ENCODE measurements at regions not wholly inside any gene's neighbourhood (a gene's known extent, or its start where the extent isn't known, plus 50 kb on each side); places are given as distances from the start of the nearest gene placed in this dataset.
A peak's percentile ranks its signal among the peaks of the same experiment; 100 is the strongest.
"Not testable (repeated sequence)": the region's sequence is repeated elsewhere in the genome, so short reads cannot be mapped to it uniquely, and the experiment has no call there.

- no peak for DNase-seq (ENCODE audit: low spot score)
Measured at GRCh38 chr20:47406849-47407682, 50.6 kb upstream of the ZMYND8 start.

- DNase-seq (ENCODE audit: low spot score) = peak; percentile 10
Measured at GRCh38 chr20:47411161-47411560, 54.7 kb upstream of the ZMYND8 start.

GRCh38 chr20:47412083-47412482 lies 55.6 kb upstream of the ZMYND8 start:
- no peak for DNase-seq (ENCODE audit: low spot score)

- DNase-seq (ENCODE audit: low spot score) = no peak
Measured at GRCh38 chr20:47413189-47413588, 56.7 kb upstream of the ZMYND8 start.

- no peak for DNase-seq (ENCODE audit: low spot score)
Measured at GRCh38 chr20:47417245-47418068, 61.0 kb upstream of the ZMYND8 start.

- no peak for DNase-seq (ENCODE audit: low spot score)
Measured at GRCh38 chr20:47418069-47418757, 61.7 kb upstream of the ZMYND8 start.

GRCh38 chr20:47419953-47420514 lies 63.5 kb upstream of the ZMYND8 start:
- DNase-seq (ENCODE audit: low spot score) = no peak

GRCh38 chr20:47421076-47421475 lies 64.6 kb upstream of the ZMYND8 start:
- DNase-seq (ENCODE audit: low spot score) = no peak

- DNase-seq (ENCODE audit: low spot score) = no peak
Measured at GRCh38 chr20:47423586-47423985, 67.1 kb upstream of the ZMYND8 start.

GRCh38 chr20:47427067-47427466 lies 70.6 kb upstream of the ZMYND8 start:
- DNase-seq (ENCODE audit: low spot score) = no peak

GRCh38 chr20:47427746-47428145 lies 71.2 kb upstream of the ZMYND8 start:
- DNase-seq (ENCODE audit: low spot score) = no peak

- DNase-seq (ENCODE audit: low spot score) = no peak
Measured at GRCh38 chr20:47428164-47428563, 71.7 kb upstream of the ZMYND8 start.

- no peak for DNase-seq (ENCODE audit: low spot score)
Measured at GRCh38 chr20:47428851-47429336, 72.4 kb upstream of the ZMYND8 start.

GRCh38 chr20:47429409-47429808 lies 72.3 kb upstream of the NCOA3 start:
- DNase-seq (ENCODE audit: low spot score) = no peak

- no peak for DNase-seq (ENCODE audit: low spot score)
Measured at GRCh38 chr20:47430862-47431588, 70.7 kb upstream of the NCOA3 start.

GRCh38 chr20:47432834-47433210 lies 68.9 kb upstream of the NCOA3 start:
- no peak for DNase-seq (ENCODE audit: low spot score)

- not testable (repeated sequence) for DNase-seq (ENCODE audit: low spot score)
Measured at GRCh38 chr20:47434128-47434779, 67.4 kb upstream of the NCOA3 start.

- DNase-seq (ENCODE audit: low spot score) = peak; percentile 13
Measured at GRCh38 chr20:47438464-47439381, 63.0 kb upstream of the NCOA3 start.

All from mucosa of gallbladder (tissue), 1 donor.